ENCODE measurements at regions not wholly inside any gene's neighbourhood (a gene's known extent, or its start where the extent isn't known, plus 50 kb on each side); places are given as distances from the start of the nearest gene placed in this dataset.

DNA sequence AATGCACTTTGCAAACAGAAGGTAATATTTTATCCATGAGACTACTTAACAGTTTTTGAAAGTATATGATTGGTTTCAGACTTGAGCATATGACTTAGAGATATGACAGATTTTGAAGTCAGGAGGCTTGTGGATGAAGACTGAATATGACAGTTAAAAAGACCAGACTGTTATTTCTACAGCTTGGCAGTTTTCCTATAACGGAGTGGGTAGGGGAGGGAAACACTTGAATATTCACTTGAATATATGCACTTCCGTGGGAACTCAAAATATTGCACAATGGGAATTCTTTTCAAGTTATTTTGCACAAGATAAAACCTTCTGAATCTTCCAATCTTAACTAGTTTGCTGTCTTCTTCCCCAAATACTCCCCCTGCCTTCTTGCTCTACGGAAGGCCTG lies 64.6 kb upstream of the ACKR3 start:
- ChIA-PET POLR2A (no interaction called here), CTCF (no interaction called here)
- Histone ChIP-seq H3K36me3 (ENCODE audit: control insufficient read depth, insufficient read depth, low read length) (no peaks in the 10 kb centered on the region), H3K4me1 (no peaks in the 10 kb centered on the region), H3K9me3 (no peaks in the 10 kb centered on the region), H3K27me3 (replicated peaks; ENCODE audit: control insufficient read depth, insufficient read depth, low read length) (no peaks in the 10 kb centered on the region), H3K4me3 (ENCODE audit: low read depth, low read length) (no peak overlapping the region)
- BruUV-seq (replicated peaks): no TSS peak
- H3K4me3 Mint-ChIP-seq (ENCODE audit: unreplicated experiment): no peak overlapping the region
- no peak for DNase-seq
- peaks cover 14% of the 10 kb centered on the region for H3K9me3 Mint-ChIP-seq (ENCODE audit: unreplicated experiment)
- TF ChIP-seq, protein P1, sequence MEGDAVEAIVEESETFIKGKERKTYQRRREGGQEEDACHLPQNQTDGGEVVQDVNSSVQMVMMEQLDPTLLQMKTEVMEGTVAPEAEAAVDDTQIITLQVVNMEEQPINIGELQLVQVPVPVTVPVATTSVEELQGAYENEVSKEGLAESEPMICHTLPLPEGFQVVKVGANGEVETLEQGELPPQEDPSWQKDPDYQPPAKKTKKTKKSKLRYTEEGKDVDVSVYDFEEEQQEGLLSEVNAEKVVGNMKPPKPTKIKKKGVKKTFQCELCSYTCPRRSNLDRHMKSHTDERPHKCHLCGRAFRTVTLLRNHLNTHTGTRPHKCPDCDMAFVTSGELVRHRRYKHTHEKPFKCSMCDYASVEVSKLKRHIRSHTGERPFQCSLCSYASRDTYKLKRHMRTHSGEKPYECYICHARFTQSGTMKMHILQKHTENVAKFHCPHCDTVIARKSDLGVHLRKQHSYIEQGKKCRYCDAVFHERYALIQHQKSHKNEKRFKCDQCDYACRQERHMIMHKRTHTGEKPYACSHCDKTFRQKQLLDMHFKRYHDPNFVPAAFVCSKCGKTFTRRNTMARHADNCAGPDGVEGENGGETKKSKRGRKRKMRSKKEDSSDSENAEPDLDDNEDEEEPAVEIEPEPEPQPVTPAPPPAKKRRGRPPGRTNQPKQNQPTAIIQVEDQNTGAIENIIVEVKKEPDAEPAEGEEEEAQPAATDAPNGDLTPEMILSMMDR (IDR thresholded peaks at IDR 0.05; ENCODE audit: insufficient read depth in 1 of 2, low read depth in 1 of 2, low read length in 1 of 2, severe bottlenecking in 1 of 2, unreplicated experiment in 1 of 2): no peak
- peaks cover 8% of the 10 kb centered on the region for H3K27me3 Mint-ChIP-seq (ENCODE audit: insufficient read depth, unreplicated experiment)
- intact Hi-C loops (cut with micrococcal nuclease; ENCODE audit: unreplicated experiment): no loop called here
- no peak overlapping the region for H3K27ac Mint-ChIP-seq (ENCODE audit: unreplicated experiment)
- H3K4me1 Mint-ChIP-seq (ENCODE audit: low read depth, unreplicated experiment): no peaks in the 10 kb centered on the region
- H3K36me3 Mint-ChIP-seq (ENCODE audit: insufficient read depth, unreplicated experiment): no peaks in the 10 kb centered on the region

DNA sequence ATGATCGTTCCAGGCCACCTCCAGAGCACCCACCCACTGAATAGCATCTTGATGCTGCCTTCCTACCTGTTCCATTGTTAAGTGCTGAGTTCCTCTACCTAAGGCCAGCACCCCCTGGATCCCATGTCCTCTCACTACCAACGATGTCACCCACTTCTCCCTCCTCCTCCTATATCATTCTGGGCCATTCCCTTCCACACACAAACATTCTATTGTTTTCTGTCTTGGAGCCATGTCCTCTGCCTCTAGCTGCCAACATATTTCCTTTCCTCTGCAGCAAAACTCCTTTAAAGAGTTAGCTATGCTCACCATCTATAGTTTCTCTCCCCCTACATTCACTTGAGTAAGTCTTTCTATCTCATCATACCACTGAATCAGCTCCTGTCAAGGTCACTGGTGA lies 64.0 kb upstream of the ACKR3 start:
- Mint-ChIP-seq H3K4me1 (ENCODE audit: low read depth, unreplicated experiment) (no peaks in the 10 kb centered on the region), H3K27ac (ENCODE audit: unreplicated experiment) (no peak overlapping the region), H3K27me3 (ENCODE audit: insufficient read depth, unreplicated experiment) (peaks cover 8% of the 10 kb centered on the region), H3K36me3 (ENCODE audit: insufficient read depth, unreplicated experiment) (no peaks in the 10 kb centered on the region), H3K4me3 (ENCODE audit: unreplicated experiment) (no peak overlapping the region), H3K9me3 (ENCODE audit: unreplicated experiment) (peaks cover 14% of the 10 kb centered on the region)
- intact Hi-C loops (cut with micrococcal nuclease; ENCODE audit: unreplicated experiment): no loop called here
- Histone ChIP-seq H3K27me3 (replicated peaks; ENCODE audit: control insufficient read depth, insufficient read depth, low read length) (no peaks in the 10 kb centered on the region), H3K4me1 (no peaks in the 10 kb centered on the region), H3K36me3 (ENCODE audit: control insufficient read depth, insufficient read depth, low read length) (no peaks in the 10 kb centered on the region), H3K9me3 (no peaks in the 10 kb centered on the region), H3K4me3 (ENCODE audit: low read depth, low read length) (no peak overlapping the region)
- DNase-seq: no peak
- TF ChIP-seq, protein P1 (IDR thresholded peaks at IDR 0.05; ENCODE audit: insufficient read depth in 1 of 2, low read depth in 1 of 2, low read length in 1 of 2, severe bottlenecking in 1 of 2, unreplicated experiment in 1 of 2): no peak
- POLR2A ChIA-PET: no interaction called here
- CTCF ChIA-PET: no interaction called here
- no TSS peak for BruUV-seq (replicated peaks)

DNA sequence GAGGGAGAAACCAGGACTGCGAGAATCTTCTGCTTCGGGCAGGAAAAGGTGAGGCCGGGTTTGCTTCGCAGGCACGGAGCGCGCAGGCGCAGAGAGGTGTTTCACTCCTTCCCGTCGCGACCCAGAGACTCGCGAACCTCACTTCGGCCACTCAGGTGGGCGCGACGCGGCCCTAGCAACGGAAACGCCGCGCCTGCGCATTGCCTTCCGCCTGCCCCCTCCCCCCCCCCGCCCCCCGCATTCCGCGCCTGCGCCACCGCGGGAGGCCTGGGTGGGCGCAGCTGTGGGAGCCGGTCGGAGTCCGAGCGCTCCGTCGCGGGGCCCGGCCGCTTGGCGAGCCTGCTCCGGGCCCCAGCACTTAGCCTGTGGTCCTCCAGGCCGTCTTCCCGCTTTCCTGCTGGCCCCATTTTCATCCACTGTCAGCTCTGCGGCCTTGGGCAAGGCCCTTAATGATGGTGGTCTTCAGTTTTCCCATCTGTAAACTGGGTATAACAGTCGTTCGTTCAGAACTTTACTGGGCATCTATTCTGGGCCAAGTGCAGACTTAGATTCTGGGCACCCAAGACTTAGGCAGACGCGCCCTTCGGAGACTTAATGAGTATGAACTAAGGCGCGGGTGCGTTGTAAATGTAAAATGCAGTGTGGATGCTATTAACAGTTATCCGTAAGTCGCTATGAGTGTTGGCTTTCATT lies 62.1 kb upstream of the ACKR3 start:
- H3K4me1 ChIP-seq: no peaks in the 10 kb centered on the region
- no peaks in the 10 kb centered on the region for H3K9me3 ChIP-seq
- no peaks in the 10 kb centered on the region for H3K27me3 ChIP-seq (replicated peaks; ENCODE audit: control insufficient read depth, insufficient read depth, low read length)
- TF ChIP-seq, protein P1 (IDR thresholded peaks at IDR 0.05; ENCODE audit: insufficient read depth in 1 of 2, low read depth in 1 of 2, low read length in 1 of 2, severe bottlenecking in 1 of 2, unreplicated experiment in 1 of 2): no peak
- no peak overlapping the region for H3K27ac Mint-ChIP-seq (ENCODE audit: unreplicated experiment)
- no peaks in the 10 kb centered on the region for H3K4me1 Mint-ChIP-seq (ENCODE audit: low read depth, unreplicated experiment)
- ChIA-PET CTCF (no interaction called here), POLR2A (no interaction called here)
- peaks cover 14% of the 10 kb centered on the region for H3K9me3 Mint-ChIP-seq (ENCODE audit: unreplicated experiment)
- no TSS peak for BruUV-seq (replicated peaks)
- intact Hi-C loops (cut with micrococcal nuclease; ENCODE audit: unreplicated experiment): no loop called here
- H3K27me3 Mint-ChIP-seq (ENCODE audit: insufficient read depth, unreplicated experiment): peaks cover 8% of the 10 kb centered on the region
- no peak overlapping the region for H3K4me3 Mint-ChIP-seq (ENCODE audit: unreplicated experiment)
- H3K36me3 Mint-ChIP-seq (ENCODE audit: insufficient read depth, unreplicated experiment): no peaks in the 10 kb centered on the region
- H3K4me3 ChIP-seq (ENCODE audit: low read depth, low read length): no peak overlapping the region
- no peaks in the 10 kb centered on the region for H3K36me3 ChIP-seq (ENCODE audit: control insufficient read depth, insufficient read depth, low read length)
- no peak for DNase-seq
